Skeletal muscle satellite cell (primary cell): ENCODE measurements at regions not wholly inside any gene's neighbourhood (a gene's known extent, or its start where the extent isn't known, plus 50 kb on each side); places are given as distances from the start of the nearest gene placed in this dataset.

Source experiments
- H3K27me3 ChIP-seq: 2 replicates; pipeline ENCODE4 v1.7.0; 2013; ENCODE audit warnings: low read length; ENCODE audit not compliant: control insufficient read depth, insufficient read depth
- H3K36me3 ChIP-seq: 2 replicates; pipeline ENCODE4 v1.7.0; 2013; ENCODE audit warnings: mild to moderate bottlenecking, control low read depth, low read length; ENCODE audit not compliant: insufficient read depth
- H3K4me1 ChIP-seq: 2 replicates; pipeline ENCODE4 v1.7.0; 2013; ENCODE audit warnings: low read length; ENCODE audit not compliant: control insufficient read depth, insufficient read depth
- H3K4me2 ChIP-seq: 2 replicates; pipeline ENCODE4 v1.7.0; 2013; ENCODE audit warnings: mild to moderate bottlenecking, low read length
- H3K4me3 ChIP-seq: 2 replicates; pipeline ENCODE4 v1.7.0; 2013; ENCODE audit warnings: low read length
- H3K9ac ChIP-seq: 2 replicates; pipeline ENCODE4 v1.7.0; 2013; ENCODE audit warnings: mild to moderate bottlenecking, low read depth, low read length, moderate library complexity
- H3K9me3 ChIP-seq: replicated peaks from 2 replicates; pipeline ENCODE4 v1.7.0; 2013; ENCODE audit warnings: mild to moderate bottlenecking, control low read depth, low read length

- Histone ChIP-seq H3K4me2 (no peak overlapping the region), H3K27me3 (no peaks in the 10 kb centered on the region), H3K4me1 (no peaks in the 10 kb centered on the region), H3K4me3 (no peak overlapping the region), H3K9me3 (no peaks in the 10 kb centered on the region), H3K36me3 (no peaks in the 10 kb centered on the region), H3K9ac (no peak overlapping the region)
These were observed 508.5 kb downstream of the RIT2 start for GRCh38 chr18:42606886-42607495.

DNA sequence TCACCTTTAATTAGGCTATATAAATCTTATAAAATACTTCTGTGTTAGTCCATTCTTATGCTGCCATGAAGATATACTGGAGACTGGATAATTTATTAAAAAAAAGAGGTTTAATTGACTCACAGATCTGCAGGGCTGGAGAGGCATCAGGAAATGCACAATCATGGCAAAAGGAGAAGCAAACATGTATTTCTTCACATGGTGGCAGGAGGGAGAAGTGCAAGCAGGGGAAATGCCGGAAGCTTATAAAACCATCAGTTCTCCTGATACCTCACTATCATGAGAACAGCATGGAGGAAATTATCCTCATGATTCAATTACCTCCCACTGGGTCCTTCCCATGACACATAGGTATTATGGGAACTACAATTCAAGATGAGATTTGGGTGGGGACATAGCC is 504.4 kb downstream of the RIT2 start:
- H3K27me3 ChIP-seq = no peaks in the 10 kb centered on the region
- no peak overlapping the region for H3K9ac ChIP-seq
- no peaks in the 10 kb centered on the region for H3K9me3 ChIP-seq
- H3K36me3 ChIP-seq = no peaks in the 10 kb centered on the region
- no peak overlapping the region for H3K4me2 ChIP-seq
- peaks cover 11% of the 10 kb centered on the region for H3K4me1 ChIP-seq
- H3K4me3 ChIP-seq = no peak overlapping the region

DNA sequence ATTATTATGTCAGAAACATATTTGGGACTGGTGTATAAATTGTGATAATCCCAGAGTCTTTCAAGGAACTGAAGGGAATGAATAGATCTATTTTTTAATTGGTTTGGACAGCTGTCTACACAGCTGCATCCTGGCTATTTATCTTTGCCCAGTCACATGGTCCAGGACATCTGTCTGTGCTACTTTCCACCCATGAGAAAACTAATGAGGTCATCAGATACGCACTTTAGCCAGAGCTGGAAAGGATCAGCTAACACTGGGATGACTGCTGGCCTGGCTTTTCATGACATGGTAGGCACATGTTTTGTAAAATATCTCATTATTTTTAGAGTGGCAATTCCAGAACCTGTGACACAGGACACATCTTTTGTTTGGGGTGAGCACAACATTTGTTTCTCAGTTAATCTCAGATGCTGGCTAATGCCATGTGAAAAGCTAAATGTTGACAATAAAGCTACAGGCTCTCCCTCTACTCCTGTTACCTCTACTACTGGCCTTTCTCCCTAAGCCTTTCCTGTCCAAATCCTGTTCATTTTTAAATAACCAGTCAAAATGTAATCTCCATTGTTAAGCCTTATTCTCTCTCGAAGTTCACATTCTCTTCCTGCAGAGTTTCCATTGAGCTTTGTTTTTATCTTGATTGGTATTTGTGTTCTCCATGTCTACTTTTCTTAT is 500.7 kb downstream of the RIT2 start:
- H3K4me2 ChIP-seq = peak overlapping the region; percentile 24
- no peaks in the 10 kb centered on the region for H3K27me3 ChIP-seq
- no peak overlapping the region for H3K9ac ChIP-seq
- H3K4me3 ChIP-seq = no peak overlapping the region
- H3K36me3 ChIP-seq = no peaks in the 10 kb centered on the region
- H3K4me1 ChIP-seq = peaks cover 11% of the 10 kb centered on the region
- no peaks in the 10 kb centered on the region for H3K9me3 ChIP-seq

DNA sequence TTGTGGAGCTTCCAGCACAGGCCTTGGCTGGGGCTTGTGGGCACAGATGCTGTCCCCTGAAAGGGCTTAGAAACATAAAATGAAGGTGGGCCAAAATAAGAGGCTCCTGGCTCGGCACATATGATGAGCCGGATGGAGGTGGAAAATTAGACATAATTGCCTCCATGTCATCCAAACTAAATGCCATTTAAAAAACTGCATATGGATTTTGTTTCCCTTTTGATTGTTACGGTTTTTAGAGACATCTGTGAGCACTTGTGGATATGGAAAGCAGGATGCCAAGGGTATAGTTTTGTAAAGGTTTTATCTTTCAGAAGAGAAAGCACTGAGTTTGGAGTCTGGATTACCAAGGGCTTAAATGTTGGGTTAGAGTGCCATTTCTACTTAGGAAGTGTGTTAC is 498.3 kb downstream of the RIT2 start:
- Histone ChIP-seq H3K27me3 (no peaks in the 10 kb centered on the region), H3K9ac (no peak overlapping the region), H3K36me3 (no peaks in the 10 kb centered on the region), H3K4me3 (no peak overlapping the region), H3K4me1 (peaks cover 11% of the 10 kb centered on the region), H3K4me2 (no peak overlapping the region), H3K9me3 (no peaks in the 10 kb centered on the region)

GRCh38 chr18:42619771-42620170 is 495.7 kb downstream of the RIT2 start:
- Histone ChIP-seq H3K4me3 (no peak overlapping the region), H3K4me2 (no peak overlapping the region), H3K9ac (no peak overlapping the region), H3K9me3 (no peaks in the 10 kb centered on the region), H3K27me3 (no peaks in the 10 kb centered on the region), H3K4me1 (peaks cover 9% of the 10 kb centered on the region), H3K36me3 (no peaks in the 10 kb centered on the region)

GRCh38 chr18:42620657-42621056 is 494.8 kb downstream of the RIT2 start:
- H3K9ac ChIP-seq = no peak overlapping the region
- H3K4me2 ChIP-seq = no peak overlapping the region
- H3K4me3 ChIP-seq = no peak overlapping the region
- H3K9me3 ChIP-seq = no peaks in the 10 kb centered on the region
- H3K36me3 ChIP-seq = no peaks in the 10 kb centered on the region
- H3K4me1 ChIP-seq = no peaks in the 10 kb centered on the region
- no peaks in the 10 kb centered on the region for H3K27me3 ChIP-seq

DNA sequence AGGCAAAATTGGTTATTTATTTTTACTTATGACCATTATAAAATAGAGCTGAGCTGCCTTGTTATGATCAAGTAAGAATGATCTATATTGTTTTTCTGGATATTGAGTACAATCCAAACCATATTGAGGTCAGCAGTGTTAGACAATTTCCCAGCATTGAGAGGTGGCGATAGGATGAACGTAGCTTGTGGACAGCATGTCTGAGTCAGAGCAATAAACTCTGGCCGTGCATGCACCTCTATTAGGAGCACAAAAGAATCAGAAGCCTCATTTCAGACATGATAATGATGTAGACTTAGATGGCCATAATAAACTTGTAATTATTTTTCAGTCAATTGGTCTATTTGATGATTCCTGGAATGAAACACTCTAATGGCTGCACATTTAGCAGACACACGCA is 491.6 kb downstream of the RIT2 start:
- H3K9me3 ChIP-seq = no peaks in the 10 kb centered on the region
- H3K4me2 ChIP-seq = no peak overlapping the region
- no peaks in the 10 kb centered on the region for H3K27me3 ChIP-seq
- no peak overlapping the region for H3K9ac ChIP-seq
- H3K36me3 ChIP-seq = no peaks in the 10 kb centered on the region
- H3K4me1 ChIP-seq = no peaks in the 10 kb centered on the region
- no peak overlapping the region for H3K4me3 ChIP-seq

- Histone ChIP-seq H3K4me2 (no peak overlapping the region), H3K9ac (no peak overlapping the region), H3K9me3 (no peaks in the 10 kb centered on the region), H3K27me3 (no peaks in the 10 kb centered on the region), H3K36me3 (no peaks in the 10 kb centered on the region), H3K4me1 (no peaks in the 10 kb centered on the region), H3K4me3 (no peak overlapping the region)
These were observed 482.7 kb downstream of the RIT2 start for GRCh38 chr18:42632801-42633200.

DNA sequence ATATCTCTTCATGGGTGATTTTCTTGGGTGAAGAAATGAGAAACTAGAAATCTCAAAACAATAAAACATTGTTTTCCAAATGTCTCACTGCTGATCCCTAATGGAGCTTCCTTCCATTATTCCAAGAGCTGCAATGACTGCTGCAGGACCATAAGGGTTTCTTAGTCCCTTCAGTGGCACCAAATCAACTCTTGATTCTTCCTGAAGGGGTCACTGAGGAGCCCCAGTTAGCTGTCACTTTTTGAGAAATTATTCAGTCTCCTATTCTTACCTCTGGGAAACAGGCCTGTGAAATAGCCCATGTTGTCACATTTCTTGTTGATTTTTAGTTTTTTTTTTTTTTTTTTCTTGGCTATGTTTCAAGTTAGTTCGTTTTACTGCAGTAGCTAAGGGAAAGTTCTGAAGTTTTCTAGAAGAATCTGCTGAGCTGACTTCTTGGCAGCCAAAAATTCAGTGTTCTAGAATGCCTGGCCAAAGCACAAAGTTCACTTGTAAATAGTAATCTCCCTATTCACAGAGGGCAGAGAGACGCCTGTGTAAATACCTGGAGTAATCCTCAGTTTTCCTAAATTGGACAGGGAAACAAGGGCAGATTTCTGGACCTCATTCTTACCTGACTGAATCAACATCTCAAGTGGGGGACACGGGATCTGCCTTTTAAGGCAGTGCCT is 480.0 kb downstream of the RIT2 start:
- no peaks in the 10 kb centered on the region for H3K4me1 ChIP-seq
- no peak overlapping the region for H3K9ac ChIP-seq
- no peaks in the 10 kb centered on the region for H3K9me3 ChIP-seq
- no peak overlapping the region for H3K4me3 ChIP-seq
- no peak overlapping the region for H3K4me2 ChIP-seq
- no peaks in the 10 kb centered on the region for H3K27me3 ChIP-seq
- no peaks in the 10 kb centered on the region for H3K36me3 ChIP-seq

DNA sequence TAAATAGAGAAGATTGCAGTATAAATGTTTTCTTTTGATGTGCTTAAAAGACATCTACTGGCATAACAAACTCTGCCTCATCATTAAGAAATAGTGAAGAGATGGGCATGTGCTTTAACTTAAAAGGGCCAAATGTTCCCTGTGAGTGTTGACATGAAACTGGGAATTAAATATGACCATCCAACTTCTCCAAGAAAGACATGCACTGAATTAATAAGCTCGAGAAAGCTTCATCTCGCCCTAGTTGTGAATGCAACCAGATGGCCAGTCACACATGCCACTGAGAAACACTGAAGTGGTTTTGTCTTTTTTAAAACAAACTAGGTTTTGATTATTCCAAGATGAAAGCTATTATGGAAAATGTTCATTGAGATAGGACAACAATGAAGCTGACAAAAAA is 479.2 kb downstream of the RIT2 start:
- Histone ChIP-seq H3K9me3 (no peaks in the 10 kb centered on the region), H3K4me2 (no peak overlapping the region), H3K9ac (no peak overlapping the region), H3K4me1 (no peaks in the 10 kb centered on the region), H3K27me3 (no peaks in the 10 kb centered on the region), H3K4me3 (no peak overlapping the region), H3K36me3 (no peaks in the 10 kb centered on the region)

- Histone ChIP-seq H3K4me3 (no peak overlapping the region), H3K4me1 (no peaks in the 10 kb centered on the region), H3K9ac (no peak overlapping the region), H3K4me2 (no peak overlapping the region), H3K9me3 (no peaks in the 10 kb centered on the region), H3K36me3 (no peaks in the 10 kb centered on the region), H3K27me3 (no peaks in the 10 kb centered on the region)
These were observed 475.3 kb downstream of the RIT2 start for GRCh38 chr18:42640160-42640559.

- Histone ChIP-seq H3K9me3 (no peaks in the 10 kb centered on the region), H3K27me3 (no peaks in the 10 kb centered on the region), H3K9ac (no peak overlapping the region), H3K4me2 (no peak overlapping the region), H3K4me3 (no peak overlapping the region), H3K4me1 (no peaks in the 10 kb centered on the region), H3K36me3 (no peaks in the 10 kb centered on the region)
These were observed 473.5 kb downstream of the RIT2 start for GRCh38 chr18:42641996-42642395.
